GM19043 (cell line): ENCODE measurements at regions not wholly inside any gene's neighbourhood (a gene's known extent, or its start where the extent isn't known, plus 50 kb on each side); places are given as distances from the start of the nearest gene placed in this dataset.

Experiments used
- ATAC-seq: cut with Tn5 transposase; IDR thresholded peaks from one replicate; pipeline ENCODE4 v1.9.1; 2021; ENCODE audit warnings: low read depth; ENCODE audit not compliant: unreplicated experiment

GRCh38 chr2:18384242-18384641 lies 176.2 kb downstream of the RDH14 start:
- no peak for ATAC-seq

GRCh38 chr2:18381386-18381785 lies 179.1 kb downstream of the RDH14 start:
- ATAC-seq = no peak

- ATAC-seq = no peak
Measured at GRCh38 chr2:18380321-18380720, 180.1 kb downstream of the RDH14 start.

GRCh38 chr2:18379870-18380269 lies 180.6 kb downstream of the RDH14 start:
- ATAC-seq = no peak

GRCh38 chr2:18378020-18378653 lies 182.3 kb downstream of the RDH14 start:
- ATAC-seq = peak; percentile 77

- no peak for ATAC-seq
Measured at GRCh38 chr2:18376936-18377335, 183.5 kb downstream of the RDH14 start.

- ATAC-seq = no peak
Measured at GRCh38 chr2:18373664-18374063, 186.8 kb downstream of the RDH14 start.

- ATAC-seq = no peak
Measured at GRCh38 chr2:18373081-18373480, 187.4 kb downstream of the RDH14 start.

- no peak for ATAC-seq
Measured at GRCh38 chr2:18372641-18373040, 187.8 kb downstream of the RDH14 start.

- ATAC-seq = no peak
Measured at GRCh38 chr2:18369760-18370159, 190.7 kb downstream of the RDH14 start.

- no peak for ATAC-seq
Measured at GRCh38 chr2:18368008-18368407, 192.4 kb downstream of the RDH14 start.

GRCh38 chr2:18365342-18365741 lies 195.1 kb downstream of the RDH14 start:
- no peak for ATAC-seq

- ATAC-seq = no peak
Measured at GRCh38 chr2:18363348-18363747, 197.1 kb downstream of the RDH14 start.

GRCh38 chr2:18362696-18363095 lies 197.8 kb downstream of the RDH14 start:
- ATAC-seq = no peak

- ATAC-seq = no peak
Measured at GRCh38 chr2:18357537-18357936, 202.9 kb downstream of the RDH14 start.

- no peak for ATAC-seq
Measured at GRCh38 chr2:18356676-18357075, 203.8 kb downstream of the RDH14 start.

GRCh38 chr2:18349421-18349820 lies 211.0 kb downstream of the RDH14 start:
- ATAC-seq = no peak

- no peak for ATAC-seq
Measured at GRCh38 chr2:18346874-18347273, 213.6 kb downstream of the RDH14 start.

GRCh38 chr2:18346344-18346743 lies 214.1 kb downstream of the RDH14 start:
- no peak for ATAC-seq

GRCh38 chr2:18345848-18346247 lies 214.6 kb downstream of the RDH14 start:
- no peak for ATAC-seq

- ATAC-seq = no peak
Measured at GRCh38 chr2:18342901-18343300, 217.6 kb downstream of the RDH14 start.

- no peak for ATAC-seq
Measured at GRCh38 chr2:18339326-18339725, 221.1 kb downstream of the RDH14 start.

- no peak for ATAC-seq
Measured at GRCh38 chr2:18336975-18337374, 223.5 kb downstream of the RDH14 start.
